Upper lobe of left lung (tissue), 6 donors: ENCODE measurements at regions not wholly inside any gene's neighbourhood (a gene's known extent, or its start where the extent isn't known, plus 50 kb on each side); places are given as distances from the start of the nearest gene placed in this dataset.

ENCODE experiments used
- ATAC-seq, 2 donors: fragments of 200-7000 bp; cut with Tn5 transposase; one replicate each; pipeline ENCODE4 v1.9.1; 2022; ENCODE audit warnings: mild to moderate bottlenecking in 2 of 2, moderate library complexity in 2 of 2; ENCODE audit not compliant: low FRiP score in 2 of 2
- DNase-seq, 2 donors: peaks; one replicate each; pipeline ENCODE4 v3.0.0-alpha.2; 2019 to 2020
- H3K27ac ChIP-seq, 4 donors: fragments of 200-600 bp; sonication (generic); one replicate each; pipeline ENCODE4 v1.5.1; 2016 to 2019
- H3K27me3 ChIP-seq, 4 donors: fragments of 200-600 bp; sonication (generic); one replicate each; pipeline ENCODE4 v1.5.1; 2017 to 2019
- H3K36me3 ChIP-seq, 4 donors: fragments of 200-600 bp; sonication (generic); one replicate each; pipeline ENCODE4 v1.5.1; 2016 to 2019
- H3K4me1 ChIP-seq, 4 donors: fragments of 200-600 bp; sonication (generic); one replicate each; pipeline ENCODE4 v1.5.1; 2018 to 2019
- H3K4me3 ChIP-seq, 4 donors: fragments of 200-600 bp; sonication (generic); one replicate each; pipeline ENCODE4 v1.5.1; 2017 to 2019; ENCODE audit warnings: mild to moderate bottlenecking in 2 of 4, moderate library complexity in 1 of 4
- H3K9me3 ChIP-seq, 4 donors: fragments of 200-600 bp; sonication (generic); one replicate each; pipeline ENCODE4 v1.5.1; 2018 to 2019
- EP300 ChIP-seq, 4 donors: sonication (generic); formaldehyde crosslinking; IDR thresholded peaks; one replicate each; pipeline ENCODE4 v1.5.1; 2017; ENCODE audit warnings: antibody characterized with exemption in 4 of 4, control low read depth in 2 of 4
- POLR2A ChIP-seq, 4 donors: fragments of 450-650 bp; IDR thresholded peaks; one replicate each; pipeline ENCODE4 v1.5.1; 2016 to 2017; ENCODE audit warnings: antibody characterized with exemption in 4 of 4, mild to moderate bottlenecking in 2 of 4
- POLR2AphosphoS5 ChIP-seq, 2 donors: sonication (generic); formaldehyde crosslinking; IDR thresholded peaks; one replicate each; pipeline ENCODE4 v1.5.1; 2017; ENCODE audit warnings: antibody characterized with exemption in 2 of 2
- WGBS, 2 donors: methylation state at CpG; one replicate each; pipeline ENCODE4 v1.1.5; 2017 to 2018; 5-methylcytosine and 5-hydroxymethylcytosine counted together
- TF ChIP-seq, protein P1 (sequence below), 6 experiments: fragments of 450-650 bp in 4 of 6; fragments of 200-600 bp in 2 of 6; sonication (generic) in 2 of 6; IDR thresholded peaks; one replicate each; pipeline ENCODE4 v1.5.1; 2016 to 2019; ENCODE audit warnings: antibody characterized with exemption in 6 of 6
- donor health status: DM: no; HTN: no; CAD: no; lungs with moderate emphysema.
- donor health status: DM: no; HTN: yes; CAD: no; lungs with severe emphysema.

GRCh38 chr2:76667821-76668271, 854.3 kb downstream of the LRRTM4 start:
- no peaks in the 10 kb centered on the region for H3K4me1 ChIP-seq
- no peaks in the 10 kb centered on the region for H3K36me3 ChIP-seq
- ATAC-seq (no peak), DNase-seq (no peak)
- no peak overlapping the region for H3K27ac ChIP-seq
- TF ChIP-seq, protein P1, sequence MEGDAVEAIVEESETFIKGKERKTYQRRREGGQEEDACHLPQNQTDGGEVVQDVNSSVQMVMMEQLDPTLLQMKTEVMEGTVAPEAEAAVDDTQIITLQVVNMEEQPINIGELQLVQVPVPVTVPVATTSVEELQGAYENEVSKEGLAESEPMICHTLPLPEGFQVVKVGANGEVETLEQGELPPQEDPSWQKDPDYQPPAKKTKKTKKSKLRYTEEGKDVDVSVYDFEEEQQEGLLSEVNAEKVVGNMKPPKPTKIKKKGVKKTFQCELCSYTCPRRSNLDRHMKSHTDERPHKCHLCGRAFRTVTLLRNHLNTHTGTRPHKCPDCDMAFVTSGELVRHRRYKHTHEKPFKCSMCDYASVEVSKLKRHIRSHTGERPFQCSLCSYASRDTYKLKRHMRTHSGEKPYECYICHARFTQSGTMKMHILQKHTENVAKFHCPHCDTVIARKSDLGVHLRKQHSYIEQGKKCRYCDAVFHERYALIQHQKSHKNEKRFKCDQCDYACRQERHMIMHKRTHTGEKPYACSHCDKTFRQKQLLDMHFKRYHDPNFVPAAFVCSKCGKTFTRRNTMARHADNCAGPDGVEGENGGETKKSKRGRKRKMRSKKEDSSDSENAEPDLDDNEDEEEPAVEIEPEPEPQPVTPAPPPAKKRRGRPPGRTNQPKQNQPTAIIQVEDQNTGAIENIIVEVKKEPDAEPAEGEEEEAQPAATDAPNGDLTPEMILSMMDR (IDR thresholded peaks at IDR 0.05), result no peak
- TF ChIP-seq EP300 (IDR thresholded peaks at IDR 0.05) (no peak), POLR2A (IDR thresholded peaks at IDR 0.05) (no peak), POLR2AphosphoS5 (IDR thresholded peaks at IDR 0.05) (no peak)
- H3K9me3 ChIP-seq, result no peaks in the 10 kb centered on the region
- H3K27me3 ChIP-seq, result no peaks in the 10 kb centered on the region
- no peak overlapping the region for H3K4me3 ChIP-seq
- 59 to 76% methylated on average over 6 to 8 of the region's 8 CpGs for WGBS, 2 donors

- no peaks in the 10 kb centered on the region for H3K4me1 ChIP-seq
- TF ChIP-seq, protein P1 (IDR thresholded peaks at IDR 0.05), result no peak
- no peaks in the 10 kb centered on the region for H3K27me3 ChIP-seq
- DNase-seq, result no peak
- no peak overlapping the region for H3K4me3 ChIP-seq
- H3K36me3 ChIP-seq, result no peaks in the 10 kb centered on the region
- WGBS, 2 donors, result 11 to 16% methylated on average over 2 of the region's 2 CpGs
- no peak for ATAC-seq
- no peaks in the 10 kb centered on the region for H3K9me3 ChIP-seq
- H3K27ac ChIP-seq, result no peak overlapping the region
Measured at GRCh38 chr2:76642129-76642528, 880.0 kb downstream of the LRRTM4 start.

DNA sequence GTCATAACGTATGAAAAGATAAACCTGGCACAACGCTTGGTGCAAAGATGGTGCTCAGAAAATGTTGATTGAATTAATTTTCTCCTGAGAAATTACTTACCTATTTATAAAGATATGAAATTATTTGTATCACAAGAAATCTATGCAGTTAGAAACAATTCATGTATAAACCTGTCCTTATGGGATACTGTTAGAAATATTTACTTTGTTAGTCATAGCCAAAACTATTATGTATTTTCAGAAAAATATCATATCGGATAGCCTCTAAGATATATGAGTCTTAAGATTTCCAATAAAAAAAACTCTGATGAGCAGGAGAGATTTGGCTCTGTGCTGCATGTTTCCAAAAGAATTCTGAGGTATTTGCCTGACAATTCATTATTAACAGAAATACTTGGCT, 880.7 kb downstream of the LRRTM4 start:
- DNase-seq (no peak), ATAC-seq (no peak)
- 84 to 88% methylated on average over 3 of the region's 3 CpGs for WGBS, 2 donors
- no peak overlapping the region for H3K27ac ChIP-seq
- no peak overlapping the region for H3K4me3 ChIP-seq
- H3K9me3 ChIP-seq, result no peaks in the 10 kb centered on the region
- TF ChIP-seq POLR2A (IDR thresholded peaks at IDR 0.05) (no peak), EP300 (IDR thresholded peaks at IDR 0.05) (no peak), POLR2AphosphoS5 (IDR thresholded peaks at IDR 0.05) (no peak)
- TF ChIP-seq, protein P1 (IDR thresholded peaks at IDR 0.05), result no peak
- no peaks in the 10 kb centered on the region for H3K27me3 ChIP-seq
- no peaks in the 10 kb centered on the region for H3K36me3 ChIP-seq
- no peaks in the 10 kb centered on the region for H3K4me1 ChIP-seq

DNA sequence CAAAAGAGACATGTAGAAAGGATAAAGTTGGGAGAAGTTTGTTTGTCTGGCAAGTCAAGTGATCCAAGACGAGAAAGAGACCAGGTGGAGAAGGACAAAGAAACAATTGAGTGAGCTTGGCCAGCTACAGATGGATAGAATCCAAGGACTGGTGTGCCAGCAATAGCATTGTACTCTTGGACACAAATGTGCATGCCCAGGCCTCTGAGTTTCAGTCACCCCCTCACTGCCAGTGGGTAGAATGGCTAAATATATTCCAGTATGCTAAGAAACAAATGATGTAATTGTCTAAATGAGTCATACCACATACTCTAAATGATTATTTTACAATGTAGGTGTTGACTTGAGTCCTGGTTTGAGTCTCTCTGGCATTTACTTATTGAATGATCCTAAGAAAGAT, 881.3 kb downstream of the LRRTM4 start:
- DNase-seq (no peak), ATAC-seq (no peak)
- Histone ChIP-seq H3K4me1 (no peaks in the 10 kb centered on the region), H3K4me3 (no peak overlapping the region), H3K27me3 (no peaks in the 10 kb centered on the region), H3K27ac (no peak overlapping the region), H3K9me3 (no peaks in the 10 kb centered on the region), H3K36me3 (no peaks in the 10 kb centered on the region)
- TF ChIP-seq EP300 (IDR thresholded peaks at IDR 0.05), result no peak
- no peak for TF ChIP-seq POLR2AphosphoS5 (IDR thresholded peaks at IDR 0.05)
- no peak for TF ChIP-seq POLR2A (IDR thresholded peaks at IDR 0.05)
- 47 to 77% methylated on average over 1 of the region's 1 CpG for WGBS, 2 donors

GRCh38 chr2:76639171-76639680, 883.0 kb downstream of the LRRTM4 start:
- Histone ChIP-seq H3K36me3 (no peaks in the 10 kb centered on the region), H3K27ac (no peak overlapping the region), H3K9me3 (no peaks in the 10 kb centered on the region), H3K27me3 (no peaks in the 10 kb centered on the region), H3K4me1 (no peaks in the 10 kb centered on the region), H3K4me3 (no peak overlapping the region)
- DNase-seq (no peak), ATAC-seq (no peak)
- WGBS, 2 donors, result 69 to 77% methylated on average over 5 of the region's 5 CpGs
- TF ChIP-seq POLR2A (IDR thresholded peaks at IDR 0.05) (no peak), EP300 (IDR thresholded peaks at IDR 0.05) (no peak), POLR2AphosphoS5 (IDR thresholded peaks at IDR 0.05) (no peak)
- TF ChIP-seq, protein P1 (IDR thresholded peaks at IDR 0.05), result no peak
